Neural cell (in vitro differentiated cells): ENCODE measurements at regions not wholly inside any gene's neighbourhood (a gene's known extent, or its start where the extent isn't known, plus 50 kb on each side); places are given as distances from the start of the nearest gene placed in this dataset.

Experiments used
- H2AFZ ChIP-seq: fragments of 200-600, 300-800 bp; sonication (generic), shearing (Covaris generic); 2 replicates; pipeline ENCODE4 v1.6.0; 2014; ENCODE audit warnings: low read depth, mild to moderate bottlenecking, antibody characterized with exemption, low read length, moderate library complexity
- H3F3A ChIP-seq: fragments of 200-600 bp; shearing (Covaris generic); 2 replicates; pipeline ENCODE4 v1.6.1; 2016; ENCODE audit warnings: mild to moderate bottlenecking, moderate library complexity, mixed read lengths, antibody characterized with exemption, low read length; ENCODE audit not compliant: insufficient read depth, poor library complexity, severe bottlenecking
- H3K27ac ChIP-seq: fragments of 200-600, 300-800 bp; sonication (generic), shearing (Covaris generic); 2 replicates; pipeline ENCODE4 v1.5.1; 2014; ENCODE audit warnings: mild to moderate bottlenecking, low read length, moderate library complexity
- H3K27me3 ChIP-seq: fragments of 300-800, 200-600 bp; sonication (generic), shearing (Covaris generic); 2 replicates; pipeline ENCODE4 v1.6.0; 2014; ENCODE audit warnings: mild to moderate bottlenecking, low read depth, low read length, moderate library complexity; ENCODE audit not compliant: insufficient read depth
- H3K36me3 ChIP-seq: fragments of 300-800, 200-600 bp; sonication (generic), shearing (Covaris generic); 2 replicates; pipeline ENCODE4 v1.5.1; 2014; ENCODE audit warnings: mild to moderate bottlenecking, antibody characterized with exemption, low read length, moderate library complexity; ENCODE audit not compliant: insufficient read depth
- H3K4me2 ChIP-seq: fragments of 300-800, 200-600 bp; sonication (generic), shearing (Covaris generic); 2 replicates; pipeline ENCODE4 v1.6.0; 2014; ENCODE audit warnings: mild to moderate bottlenecking, low read length
- H3K4me3 ChIP-seq: fragments of 300-800, 200-600 bp; sonication (generic), shearing (Covaris generic); 2 replicates; pipeline ENCODE4 v1.5.1; 2014; ENCODE audit warnings: mild to moderate bottlenecking, low read length, moderate library complexity
- H3K79me2 ChIP-seq: fragments of 200-600 bp; shearing (Covaris generic); replicated peaks from 2 replicates; pipeline ENCODE4 v1.6.0; 2014; ENCODE audit warnings: mild to moderate bottlenecking, low read length, moderate library complexity; ENCODE audit not compliant: insufficient read depth
- H3K9ac ChIP-seq: fragments of 300-800, 200-600 bp; sonication (generic), shearing (Covaris generic); 2 replicates; pipeline ENCODE4 v1.6.1; 2016; ENCODE audit warnings: mild to moderate bottlenecking, low read length, mixed read lengths
- H3K9me2 ChIP-seq: fragments of 200-600 bp; shearing (Covaris generic); 2 replicates; pipeline ENCODE4 v1.6.1; 2016; ENCODE audit warnings: mild to moderate bottlenecking, low read length, mixed read lengths; ENCODE audit not compliant: insufficient read depth
- H3K9me3 ChIP-seq: fragments of 200-600, 300-800 bp; sonication (generic), shearing (Covaris generic); 2 replicates; pipeline ENCODE4 v1.6.1; 2016; ENCODE audit warnings: mild to moderate bottlenecking, mixed run types, low read length, moderate library complexity, mixed read lengths
- H4K20me1 ChIP-seq: fragments of 200-600 bp; shearing (Covaris generic); 2 replicates; pipeline ENCODE4 v1.6.1; 2016; ENCODE audit warnings: mild to moderate bottlenecking, mixed run types; ENCODE audit not compliant: insufficient read depth
- CTCF ChIP-seq: fragments of 450-650 bp; IDR thresholded peaks from 2 replicates; pipeline ENCODE4 v1.5.1; 2014; ENCODE audit warnings: antibody characterized with exemption, mild to moderate bottlenecking, moderate library complexity; ENCODE audit not compliant: poor library complexity, severe bottlenecking
- EP300 ChIP-seq: fragments of 450-650 bp; conservative IDR thresholded peaks from 2 replicates; pipeline ENCODE4 v1.6.1; 2014; ENCODE audit warnings: antibody characterized with exemption, mild to moderate bottlenecking, moderate library complexity; ENCODE audit not compliant: poor library complexity, severe bottlenecking
- EZH2 ChIP-seq: fragments of 200-600, 300-800 bp; shearing (Covaris generic), sonication (generic); IDR thresholded peaks from 2 replicates; pipeline ENCODE4 v1.6.1; 2014; ENCODE audit warnings: antibody characterized with exemption, low read length, borderline replicate concordance, mild to moderate bottlenecking; ENCODE audit not compliant: insufficient read depth, poor library complexity, severe bottlenecking
- MXI1 ChIP-seq: fragments of 450-650 bp; conservative IDR thresholded peaks from 2 replicates; pipeline ENCODE4 v1.6.1; 2014; ENCODE audit warnings: antibody characterized with exemption, mild to moderate bottlenecking; ENCODE audit not compliant: poor library complexity, severe bottlenecking
- POLR2AphosphoS5 ChIP-seq: IDR thresholded peaks from 2 replicates; pipeline ENCODE4 v1.6.1; 2012
- RAD21 ChIP-seq: fragments of 450-650 bp; conservative IDR thresholded peaks from 2 replicates; pipeline ENCODE4 v1.6.1; 2014; ENCODE audit warnings: antibody characterized with exemption, mild to moderate bottlenecking, moderate library complexity
- SMC3 ChIP-seq: fragments of 450-650 bp; conservative IDR thresholded peaks from 2 replicates; pipeline ENCODE4 v1.6.1; 2014; ENCODE audit warnings: antibody characterized with exemption, mild to moderate bottlenecking, moderate library complexity; ENCODE audit not compliant: poor library complexity
- TAF1 ChIP-seq: IDR thresholded peaks from 2 replicates; pipeline ENCODE4 v1.6.1; 2012; ENCODE audit warnings: low read depth
- TF ChIP-seq, protein P1 (sequence below): IDR thresholded peaks from 2 replicates; pipeline ENCODE4 v1.6.1; 2012; ENCODE audit warnings: borderline replicate concordance

GRCh38 chr12:14211947-14212387 is 153.5 kb upstream of the ATF7IP start:
- no peaks in the 10 kb centered on the region for H3K9me2 ChIP-seq

DNA sequence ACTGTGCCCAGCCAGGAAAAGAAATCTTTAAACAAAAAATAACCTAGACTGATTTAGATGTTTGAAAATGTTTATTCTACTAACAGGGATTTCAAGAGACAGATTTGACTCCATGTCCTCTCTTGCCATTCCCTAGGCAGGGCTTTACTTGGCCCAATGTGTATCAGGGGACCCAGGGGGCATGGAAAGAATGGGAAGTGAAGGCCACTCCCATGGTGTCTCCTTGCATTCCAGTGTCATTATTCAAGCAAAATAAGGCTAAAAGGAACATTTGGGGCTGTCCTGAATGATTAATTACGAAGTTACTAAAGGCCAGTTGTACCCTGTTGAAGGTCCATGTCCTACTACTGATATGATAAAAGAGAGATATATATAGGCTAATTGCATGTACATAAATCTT is 151.9 kb upstream of the ATF7IP start:
- Histone ChIP-seq H3K79me2 (no peaks in the 10 kb centered on the region), H3K4me2 (no peak overlapping the region)
- TF ChIP-seq EP300 = no peak
- no peak for TF ChIP-seq SMC3
- TF ChIP-seq TAF1 = no peak
- TF ChIP-seq EZH2 = no peak
- TF ChIP-seq, protein P1, sequence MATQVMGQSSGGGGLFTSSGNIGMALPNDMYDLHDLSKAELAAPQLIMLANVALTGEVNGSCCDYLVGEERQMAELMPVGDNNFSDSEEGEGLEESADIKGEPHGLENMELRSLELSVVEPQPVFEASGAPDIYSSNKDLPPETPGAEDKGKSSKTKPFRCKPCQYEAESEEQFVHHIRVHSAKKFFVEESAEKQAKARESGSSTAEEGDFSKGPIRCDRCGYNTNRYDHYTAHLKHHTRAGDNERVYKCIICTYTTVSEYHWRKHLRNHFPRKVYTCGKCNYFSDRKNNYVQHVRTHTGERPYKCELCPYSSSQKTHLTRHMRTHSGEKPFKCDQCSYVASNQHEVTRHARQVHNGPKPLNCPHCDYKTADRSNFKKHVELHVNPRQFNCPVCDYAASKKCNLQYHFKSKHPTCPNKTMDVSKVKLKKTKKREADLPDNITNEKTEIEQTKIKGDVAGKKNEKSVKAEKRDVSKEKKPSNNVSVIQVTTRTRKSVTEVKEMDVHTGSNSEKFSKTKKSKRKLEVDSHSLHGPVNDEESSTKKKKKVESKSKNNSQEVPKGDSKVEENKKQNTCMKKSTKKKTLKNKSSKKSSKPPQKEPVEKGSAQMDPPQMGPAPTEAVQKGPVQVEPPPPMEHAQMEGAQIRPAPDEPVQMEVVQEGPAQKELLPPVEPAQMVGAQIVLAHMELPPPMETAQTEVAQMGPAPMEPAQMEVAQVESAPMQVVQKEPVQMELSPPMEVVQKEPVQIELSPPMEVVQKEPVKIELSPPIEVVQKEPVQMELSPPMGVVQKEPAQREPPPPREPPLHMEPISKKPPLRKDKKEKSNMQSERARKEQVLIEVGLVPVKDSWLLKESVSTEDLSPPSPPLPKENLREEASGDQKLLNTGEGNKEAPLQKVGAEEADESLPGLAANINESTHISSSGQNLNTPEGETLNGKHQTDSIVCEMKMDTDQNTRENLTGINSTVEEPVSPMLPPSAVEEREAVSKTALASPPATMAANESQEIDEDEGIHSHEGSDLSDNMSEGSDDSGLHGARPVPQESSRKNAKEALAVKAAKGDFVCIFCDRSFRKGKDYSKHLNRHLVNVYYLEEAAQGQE = no peak
- no peak for TF ChIP-seq MXI1
- TF ChIP-seq RAD21 = no peak
- TF ChIP-seq POLR2AphosphoS5 = no peak
- no peak for TF ChIP-seq CTCF

More at GRCh38 chr12:14211947-14212387, 153.5 kb upstream of the ATF7IP start:
- Histone ChIP-seq H3F3A (no peaks in the 10 kb centered on the region), H3K4me2 (no peak overlapping the region), H2AFZ (no peak overlapping the region), H3K27ac (no peak overlapping the region), H3K27me3 (no peaks in the 10 kb centered on the region), H3K4me3 (no peak overlapping the region), H3K9me3 (no peaks in the 10 kb centered on the region), H3K36me3 (no peaks in the 10 kb centered on the region), H3K79me2 (no peaks in the 10 kb centered on the region), H3K9ac (no peak overlapping the region), H4K20me1 (no peaks in the 10 kb centered on the region)
- TF ChIP-seq MXI1 (no peak), CTCF (no peak), EZH2 (no peak), SMC3 (no peak), RAD21 (no peak), POLR2AphosphoS5 (no peak), TAF1 (no peak), EP300 (no peak)
- TF ChIP-seq, protein P1 = no peak

More for the DNA sequence above, 151.9 kb upstream of the ATF7IP start:
- H3K36me3 ChIP-seq = no peaks in the 10 kb centered on the region
- no peaks in the 10 kb centered on the region for H3K27me3 ChIP-seq
- no peaks in the 10 kb centered on the region for H3F3A ChIP-seq
- no peak overlapping the region for H2AFZ ChIP-seq
- no peak overlapping the region for H3K27ac ChIP-seq
- no peak overlapping the region for H3K9ac ChIP-seq
- no peaks in the 10 kb centered on the region for H3K9me2 ChIP-seq
- H4K20me1 ChIP-seq = no peaks in the 10 kb centered on the region
- no peak overlapping the region for H3K4me3 ChIP-seq
- no peaks in the 10 kb centered on the region for H3K9me3 ChIP-seq
